Chondrocyte (in vitro differentiated cells): ENCODE measurements at regions not wholly inside any gene's neighbourhood (a gene's known extent, or its start where the extent isn't known, plus 50 kb on each side); places are given as distances from the start of the nearest gene placed in this dataset.

Experiments
- DNase-seq: peaks from one replicate; pipeline ENCODE4 v3.0.0; 2021; ENCODE audit warnings: mixed read lengths, low spot score
- H3K27ac Mint-ChIP-seq: one replicate; pipeline ENCODE4 v1.8.0; 2021; ENCODE audit warnings: mild to moderate bottlenecking, moderate library complexity, mixed read lengths; ENCODE audit not compliant: unreplicated experiment
- H3K27me3 Mint-ChIP-seq: 2 replicates; pipeline ENCODE4 v1.8.0; 2021; ENCODE audit warnings: low read depth, mixed read lengths
- H3K36me3 Mint-ChIP-seq: 2 replicates; pipeline ENCODE4 v1.8.0; 2021; ENCODE audit warnings: low read depth, mixed read lengths
- H3K4me1 Mint-ChIP-seq: 2 replicates; pipeline ENCODE4 v1.8.0; 2021; ENCODE audit warnings: low read depth, mild to moderate bottlenecking, mixed read lengths
- H3K4me3 Mint-ChIP-seq: one replicate; pipeline ENCODE4 v1.8.0; 2021; ENCODE audit warnings: mild to moderate bottlenecking, moderate library complexity, mixed read lengths; ENCODE audit not compliant: unreplicated experiment
- H3K9me3 Mint-ChIP-seq: 2 replicates; pipeline ENCODE4 v1.8.0; 2021; ENCODE audit warnings: low read depth, mixed read lengths
- CTCF ChIP-seq: fragments of 200-600 bp; sonication (generic); IDR thresholded peaks from 2 replicates; pipeline ENCODE4 v1.5.0; 2021; ENCODE audit warnings: antibody characterized with exemption, mild to moderate bottlenecking, moderate library complexity

- Mint-ChIP-seq H3K4me1 (peaks cover 6% of the 10 kb centered on the region), H3K27me3 (peaks cover 8% of the 10 kb centered on the region), H3K36me3 (no peaks in the 10 kb centered on the region), H3K27ac (no peak overlapping the region), H3K4me3 (no peak overlapping the region), H3K9me3 (no peaks in the 10 kb centered on the region)
- DNase-seq, result no peak
- no peak for TF ChIP-seq CTCF
Measured at GRCh38 chr4:74544655-74545361, 99.9 kb downstream of the AREG start.

GRCh38 chr4:74545448-74545847 lies 100.5 kb downstream of the AREG start:
- no peak for DNase-seq
- no peaks in the 10 kb centered on the region for H3K9me3 Mint-ChIP-seq
- H3K4me3 Mint-ChIP-seq, result no peak overlapping the region
- TF ChIP-seq CTCF, result no peak
- no peak overlapping the region for H3K27ac Mint-ChIP-seq
- H3K27me3 Mint-ChIP-seq, result peaks cover 8% of the 10 kb centered on the region
- no peaks in the 10 kb centered on the region for H3K36me3 Mint-ChIP-seq
- peaks cover 6% of the 10 kb centered on the region for H3K4me1 Mint-ChIP-seq

- Mint-ChIP-seq H3K27me3 (peaks cover 10% of the 10 kb centered on the region), H3K9me3 (no peaks in the 10 kb centered on the region), H3K36me3 (no peaks in the 10 kb centered on the region), H3K4me3 (no peak overlapping the region), H3K4me1 (peaks cover 6% of the 10 kb centered on the region), H3K27ac (no peak overlapping the region)
- no peak for TF ChIP-seq CTCF
- DNase-seq, result no peak
Measured at GRCh38 chr4:74546057-74546456, 101.1 kb downstream of the AREG start.

GRCh38 chr4:74547042-74547441 lies 102.1 kb downstream of the AREG start:
- Mint-ChIP-seq H3K4me1 (peaks cover 6% of the 10 kb centered on the region), H3K27me3 (peaks cover 5% of the 10 kb centered on the region), H3K9me3 (no peaks in the 10 kb centered on the region), H3K36me3 (no peaks in the 10 kb centered on the region), H3K4me3 (no peak overlapping the region), H3K27ac (no peak overlapping the region)
- no peak for TF ChIP-seq CTCF
- no peak for DNase-seq

- no peak overlapping the region for H3K4me3 Mint-ChIP-seq
- no peak for TF ChIP-seq CTCF
- H3K4me1 Mint-ChIP-seq, result no peaks in the 10 kb centered on the region
- no peaks in the 10 kb centered on the region for H3K36me3 Mint-ChIP-seq
- no peak for DNase-seq
- H3K9me3 Mint-ChIP-seq, result no peaks in the 10 kb centered on the region
- H3K27me3 Mint-ChIP-seq, result peaks cover 4% of the 10 kb centered on the region
- no peak overlapping the region for H3K27ac Mint-ChIP-seq
Measured at GRCh38 chr4:74548561-74548960, 103.6 kb downstream of the AREG start.
